Peyer's patch (tissue), 4 donors: ENCODE measurements at regions not wholly inside any gene's neighbourhood (a gene's known extent, or its start where the extent isn't known, plus 50 kb on each side); places are given as distances from the start of the nearest gene placed in this dataset.

Source experiments
- CTCF ChIP-seq, 6 experiments: fragments of 450-650 bp in 4 of 6; fragments of 200-600 bp in 2 of 6; sonication (generic) in 1 of 6; IDR thresholded peaks; one replicate each; pipeline ENCODE4 v1.5.1; 2017 to 2019; ENCODE audit warnings: antibody characterized with exemption in 6 of 6, mild to moderate bottlenecking in 3 of 6, moderate library complexity in 1 of 6
- POLR2A ChIP-seq, 2 donors: fragments of 450-650 bp; IDR thresholded peaks; one replicate each; pipeline ENCODE4 v1.5.1; 2017; ENCODE audit warnings: antibody characterized with exemption in 2 of 2, mild to moderate bottlenecking in 2 of 2, moderate library complexity in 2 of 2

DNA sequence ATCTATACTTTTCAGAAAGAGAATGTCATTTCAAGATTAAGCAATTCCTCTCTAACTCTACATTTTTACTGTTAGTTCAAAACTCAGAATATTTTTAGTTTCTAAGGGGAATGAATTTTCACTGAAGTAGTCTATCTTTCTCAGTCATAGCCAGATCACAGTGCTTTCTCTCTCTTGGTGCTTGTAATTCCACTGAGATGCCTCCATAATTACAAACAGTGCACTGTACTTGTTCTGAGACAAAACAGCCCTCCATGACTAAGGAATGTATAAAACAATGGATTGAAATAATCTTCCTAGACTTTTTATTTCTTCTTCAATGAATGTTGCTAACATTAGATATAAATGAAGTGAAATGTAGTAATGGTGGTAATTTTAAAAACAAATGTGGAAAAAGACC is 603.2 kb upstream of the FAM241A start:
- TF ChIP-seq CTCF (IDR thresholded peaks at IDR 0.05) (no peak), POLR2A (IDR thresholded peaks at IDR 0.05) (no peak)
